ENCODE measurements at regions not wholly inside any gene's neighbourhood (a gene's known extent, or its start where the extent isn't known, plus 50 kb on each side); places are given as distances from the start of the nearest gene placed in this dataset.

DNA sequence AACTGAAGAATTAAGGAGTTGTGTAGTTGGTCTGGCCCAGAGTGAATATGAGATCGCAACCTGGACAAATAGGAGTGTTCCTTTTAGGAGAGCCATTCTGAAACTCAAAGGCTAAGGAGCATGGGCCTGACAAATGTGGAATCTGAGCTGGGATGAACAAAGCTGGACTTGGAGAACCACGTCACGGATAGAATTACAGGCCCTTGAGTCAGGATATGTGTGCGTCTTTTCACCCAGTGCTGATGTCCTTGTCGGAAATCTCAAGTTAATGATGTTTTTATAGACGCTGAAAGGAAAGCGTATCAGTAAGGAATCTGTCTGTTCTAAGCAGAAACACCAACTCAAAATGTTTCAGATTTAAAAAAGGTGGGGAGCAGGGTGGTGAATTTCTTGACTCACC lies 173.8 kb upstream of the ZKSCAN2 start:
- TF ChIP-seq, protein P1, sequence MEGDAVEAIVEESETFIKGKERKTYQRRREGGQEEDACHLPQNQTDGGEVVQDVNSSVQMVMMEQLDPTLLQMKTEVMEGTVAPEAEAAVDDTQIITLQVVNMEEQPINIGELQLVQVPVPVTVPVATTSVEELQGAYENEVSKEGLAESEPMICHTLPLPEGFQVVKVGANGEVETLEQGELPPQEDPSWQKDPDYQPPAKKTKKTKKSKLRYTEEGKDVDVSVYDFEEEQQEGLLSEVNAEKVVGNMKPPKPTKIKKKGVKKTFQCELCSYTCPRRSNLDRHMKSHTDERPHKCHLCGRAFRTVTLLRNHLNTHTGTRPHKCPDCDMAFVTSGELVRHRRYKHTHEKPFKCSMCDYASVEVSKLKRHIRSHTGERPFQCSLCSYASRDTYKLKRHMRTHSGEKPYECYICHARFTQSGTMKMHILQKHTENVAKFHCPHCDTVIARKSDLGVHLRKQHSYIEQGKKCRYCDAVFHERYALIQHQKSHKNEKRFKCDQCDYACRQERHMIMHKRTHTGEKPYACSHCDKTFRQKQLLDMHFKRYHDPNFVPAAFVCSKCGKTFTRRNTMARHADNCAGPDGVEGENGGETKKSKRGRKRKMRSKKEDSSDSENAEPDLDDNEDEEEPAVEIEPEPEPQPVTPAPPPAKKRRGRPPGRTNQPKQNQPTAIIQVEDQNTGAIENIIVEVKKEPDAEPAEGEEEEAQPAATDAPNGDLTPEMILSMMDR (conservative IDR thresholded peaks at IDR 0.05; ENCODE audit: low read depth, low read length): no peak
- no peak for TF ChIP-seq EZH2 (IDR thresholded peaks at IDR 0.05; ENCODE audit: borderline replicate concordance, low read depth, low read length, poor library complexity, severe bottlenecking)
